ENCODE measurements at regions not wholly inside any gene's neighbourhood (a gene's known extent, or its start where the extent isn't known, plus 50 kb on each side); places are given as distances from the start of the nearest gene placed in this dataset.

DNA sequence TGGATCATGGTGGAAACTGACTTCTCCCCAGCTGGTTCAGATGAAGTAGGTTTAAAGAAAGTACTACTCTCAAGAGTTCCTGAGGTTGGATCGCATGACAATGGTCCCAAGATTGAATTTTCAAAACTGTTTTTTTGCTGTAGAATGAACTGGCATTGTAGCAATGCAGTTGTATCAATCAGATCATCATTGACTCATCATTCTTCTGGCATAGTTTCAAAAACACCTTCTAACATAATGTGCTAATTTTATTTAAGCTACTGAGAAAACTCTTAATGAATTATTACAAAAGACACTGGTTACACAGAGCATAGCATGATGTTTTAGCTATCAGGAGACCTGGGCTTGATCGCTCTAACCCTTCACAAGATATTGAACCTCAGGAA lies 384.5 kb upstream of the DCN start:
- Histone ChIP-seq H3K4me3 (ENCODE audit: low read length) (no peak overlapping the region), H4K20me1 (ENCODE audit: insufficient read depth, low read length) (no peaks in the 10 kb centered on the region), H3K4me1 (ENCODE audit: low read length) (peaks cover 3% of the 10 kb centered on the region; the same call in 1 of the 2 replicates), H3K79me2 (ENCODE audit: low read length) (no peaks in the 10 kb centered on the region), H3K36me3 (replicated peaks; ENCODE audit: low read depth, low read length) (no peaks in the 10 kb centered on the region), H3K9ac (ENCODE audit: low read length) (no peak overlapping the region), H3K4me2 (ENCODE audit: low read length) (no peak overlapping the region), H3K27ac (ENCODE audit: low read length) (no peak overlapping the region), H3K9me3 (ENCODE audit: insufficient read depth, low read length) (no peaks in the 10 kb centered on the region), H2AFZ (ENCODE audit: low read depth, low read length) (no peak overlapping the region), H3K27me3 (ENCODE audit: low read depth, low read length) (no peaks in the 10 kb centered on the region)
- TF ChIP-seq EZH2phosphoT487 (IDR thresholded peaks at IDR 0.05; ENCODE audit: low read depth), result no peak
- TF ChIP-seq, protein P1, sequence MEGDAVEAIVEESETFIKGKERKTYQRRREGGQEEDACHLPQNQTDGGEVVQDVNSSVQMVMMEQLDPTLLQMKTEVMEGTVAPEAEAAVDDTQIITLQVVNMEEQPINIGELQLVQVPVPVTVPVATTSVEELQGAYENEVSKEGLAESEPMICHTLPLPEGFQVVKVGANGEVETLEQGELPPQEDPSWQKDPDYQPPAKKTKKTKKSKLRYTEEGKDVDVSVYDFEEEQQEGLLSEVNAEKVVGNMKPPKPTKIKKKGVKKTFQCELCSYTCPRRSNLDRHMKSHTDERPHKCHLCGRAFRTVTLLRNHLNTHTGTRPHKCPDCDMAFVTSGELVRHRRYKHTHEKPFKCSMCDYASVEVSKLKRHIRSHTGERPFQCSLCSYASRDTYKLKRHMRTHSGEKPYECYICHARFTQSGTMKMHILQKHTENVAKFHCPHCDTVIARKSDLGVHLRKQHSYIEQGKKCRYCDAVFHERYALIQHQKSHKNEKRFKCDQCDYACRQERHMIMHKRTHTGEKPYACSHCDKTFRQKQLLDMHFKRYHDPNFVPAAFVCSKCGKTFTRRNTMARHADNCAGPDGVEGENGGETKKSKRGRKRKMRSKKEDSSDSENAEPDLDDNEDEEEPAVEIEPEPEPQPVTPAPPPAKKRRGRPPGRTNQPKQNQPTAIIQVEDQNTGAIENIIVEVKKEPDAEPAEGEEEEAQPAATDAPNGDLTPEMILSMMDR (IDR thresholded peaks at IDR 0.05; ENCODE audit: low read depth, low read length), result no peak

GRCh38 chr12:91566328-91567099 lies 383.9 kb upstream of the DCN start:
- Histone ChIP-seq H3K27me3 (ENCODE audit: low read depth, low read length) (no peaks in the 10 kb centered on the region), H3K27ac (ENCODE audit: low read length) (no peak overlapping the region), H3K4me1 (ENCODE audit: low read length) (peaks cover 3% of the 10 kb centered on the region; the same call in 1 of the 2 replicates), H3K79me2 (ENCODE audit: low read length) (no peaks in the 10 kb centered on the region), H2AFZ (ENCODE audit: low read depth, low read length) (no peak overlapping the region), H3K9me3 (ENCODE audit: insufficient read depth, low read length) (no peaks in the 10 kb centered on the region), H3K36me3 (replicated peaks; ENCODE audit: low read depth, low read length) (no peaks in the 10 kb centered on the region), H4K20me1 (ENCODE audit: insufficient read depth, low read length) (no peaks in the 10 kb centered on the region), H3K9ac (ENCODE audit: low read length) (no peak overlapping the region), H3K4me2 (ENCODE audit: low read length) (no peak overlapping the region), H3K4me3 (ENCODE audit: low read length) (no peak overlapping the region)
- TF ChIP-seq, protein P1 (IDR thresholded peaks at IDR 0.05; ENCODE audit: low read depth, low read length), result no peak
- TF ChIP-seq EZH2phosphoT487 (IDR thresholded peaks at IDR 0.05; ENCODE audit: low read depth), result no peak

DNA sequence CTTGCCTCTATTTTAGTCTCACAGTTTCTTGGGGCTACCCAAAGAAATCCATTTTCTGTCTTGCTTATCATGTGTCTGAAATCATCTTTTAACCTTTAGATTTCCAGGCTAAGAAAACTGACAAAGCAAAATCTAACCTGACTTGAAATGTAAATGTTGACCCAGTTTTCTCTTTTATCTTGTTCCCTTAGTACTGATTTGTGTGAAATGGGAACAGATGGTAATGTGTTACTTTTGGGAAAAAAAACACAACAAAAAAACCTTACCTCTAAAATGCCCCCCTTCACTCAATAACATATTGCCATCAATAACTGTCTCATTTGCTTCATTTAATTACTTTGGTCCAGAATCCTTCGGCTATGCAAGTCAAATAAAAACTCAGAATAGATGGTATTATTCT lies 383.2 kb upstream of the DCN start:
- Histone ChIP-seq H3K4me1 (ENCODE audit: low read length) (peaks cover 3% of the 10 kb centered on the region; the same call in 1 of the 2 replicates), H3K36me3 (replicated peaks; ENCODE audit: low read depth, low read length) (no peaks in the 10 kb centered on the region), H2AFZ (ENCODE audit: low read depth, low read length) (no peak overlapping the region), H3K4me2 (ENCODE audit: low read length) (no peak overlapping the region), H3K9ac (ENCODE audit: low read length) (no peak overlapping the region), H3K27ac (ENCODE audit: low read length) (no peak overlapping the region), H4K20me1 (ENCODE audit: insufficient read depth, low read length) (no peaks in the 10 kb centered on the region), H3K4me3 (ENCODE audit: low read length) (no peak overlapping the region), H3K27me3 (ENCODE audit: low read depth, low read length) (no peaks in the 10 kb centered on the region), H3K79me2 (ENCODE audit: low read length) (no peaks in the 10 kb centered on the region), H3K9me3 (ENCODE audit: insufficient read depth, low read length) (no peaks in the 10 kb centered on the region)
- TF ChIP-seq, protein P1 (IDR thresholded peaks at IDR 0.05; ENCODE audit: low read depth, low read length), result no peak
- TF ChIP-seq EZH2phosphoT487 (IDR thresholded peaks at IDR 0.05; ENCODE audit: low read depth), result no peak

DNA sequence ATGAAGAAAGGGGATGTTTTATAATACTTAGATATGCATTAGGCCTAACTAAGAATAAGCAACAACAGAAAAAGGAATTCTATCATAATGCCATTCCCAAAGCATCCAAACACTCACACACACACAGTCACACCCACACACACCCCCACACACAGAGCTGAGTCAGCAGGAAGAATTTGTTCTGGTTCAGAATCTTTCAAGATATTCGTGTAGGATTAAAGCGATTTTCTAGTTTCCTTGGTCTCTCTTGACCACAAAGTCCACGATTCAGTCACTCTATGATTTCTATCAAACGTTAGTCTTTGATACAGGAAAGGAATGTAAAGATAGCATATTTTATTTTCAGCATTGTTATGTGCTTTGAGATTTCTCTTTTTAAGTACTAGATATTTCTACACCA lies 382.6 kb upstream of the DCN start:
- Histone ChIP-seq H3K27me3 (ENCODE audit: low read depth, low read length) (no peaks in the 10 kb centered on the region), H3K9ac (ENCODE audit: low read length) (no peak overlapping the region), H3K79me2 (ENCODE audit: low read length) (no peaks in the 10 kb centered on the region), H3K4me2 (ENCODE audit: low read length) (no peak overlapping the region), H3K4me3 (ENCODE audit: low read length) (no peak overlapping the region), H3K27ac (ENCODE audit: low read length) (no peak overlapping the region), H3K4me1 (ENCODE audit: low read length) (peaks cover 3% of the 10 kb centered on the region; the same call in 1 of the 2 replicates), H2AFZ (ENCODE audit: low read depth, low read length) (no peak overlapping the region), H4K20me1 (ENCODE audit: insufficient read depth, low read length) (no peaks in the 10 kb centered on the region), H3K36me3 (replicated peaks; ENCODE audit: low read depth, low read length) (no peaks in the 10 kb centered on the region), H3K9me3 (ENCODE audit: insufficient read depth, low read length) (no peaks in the 10 kb centered on the region)
- TF ChIP-seq, protein P1 (IDR thresholded peaks at IDR 0.05; ENCODE audit: low read depth, low read length), result no peak
- no peak for TF ChIP-seq EZH2phosphoT487 (IDR thresholded peaks at IDR 0.05; ENCODE audit: low read depth)

Measured in OCI-LY3 (cell line).